HG03439 (cell line): ENCODE measurements at regions not wholly inside any gene's neighbourhood (a gene's known extent, or its start where the extent isn't known, plus 50 kb on each side); places are given as distances from the start of the nearest gene placed in this dataset.

Experiments used
- ATAC-seq: cut with Tn5 transposase; IDR thresholded peaks from one replicate; pipeline ENCODE4 v1.9.1; 2021; ENCODE audit warnings: mild to moderate bottlenecking, moderate library complexity; ENCODE audit not compliant: unreplicated experiment

DNA sequence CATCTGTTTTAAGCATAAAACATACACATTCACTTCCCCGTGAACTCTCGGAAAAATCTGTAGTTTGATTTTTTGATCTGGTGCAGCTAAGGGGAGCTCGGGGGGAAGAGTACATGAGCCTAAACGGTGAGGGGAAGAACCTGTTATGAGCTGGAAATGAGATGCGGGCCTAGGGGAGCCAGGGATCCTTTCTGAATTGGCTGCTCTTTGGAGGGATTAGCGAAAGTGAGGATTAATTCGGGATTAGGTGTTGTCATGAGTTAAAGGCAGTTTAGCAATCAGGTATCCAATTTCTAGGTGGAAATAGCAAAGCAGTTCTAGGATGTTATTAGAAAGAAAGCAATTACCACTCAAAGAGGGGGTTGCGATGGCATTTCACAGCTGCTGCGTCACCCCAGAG lies 51.1 kb upstream of the ADARB2 start:
- no peak for ATAC-seq
